Keratinocyte (primary cell): ENCODE measurements at regions not wholly inside any gene's neighbourhood (a gene's known extent, or its start where the extent isn't known, plus 50 kb on each side); places are given as distances from the start of the nearest gene placed in this dataset.

Experiments used
- EZH2 ChIP-seq: IDR thresholded peaks from one replicate; pipeline ENCODE4 v1.6.1; 2012; ENCODE audit warnings: inconsistent platforms, mild to moderate bottlenecking, low read length, moderate library complexity
- TF ChIP-seq, protein P1 (sequence below), 3 experiments: IDR thresholded peaks in 1 of 3; conservative IDR thresholded peaks in 1 of 3; optimal IDR thresholded peaks in 1 of 3; 2 replicates in 2 of 3; 3 replicates in 1 of 3; pipeline versions ENCODE3 to v1.5.1; 2011; ENCODE audit warnings: low read length in 3 of 3, mild to moderate bottlenecking in 3 of 3, moderate library complexity in 2 of 3, control low read depth in 1 of 3, inconsistent platforms in 1 of 3; ENCODE audit not compliant: insufficient read depth in 2 of 3; ENCODE audit errors: extremely low read depth in 1 of 3

DNA sequence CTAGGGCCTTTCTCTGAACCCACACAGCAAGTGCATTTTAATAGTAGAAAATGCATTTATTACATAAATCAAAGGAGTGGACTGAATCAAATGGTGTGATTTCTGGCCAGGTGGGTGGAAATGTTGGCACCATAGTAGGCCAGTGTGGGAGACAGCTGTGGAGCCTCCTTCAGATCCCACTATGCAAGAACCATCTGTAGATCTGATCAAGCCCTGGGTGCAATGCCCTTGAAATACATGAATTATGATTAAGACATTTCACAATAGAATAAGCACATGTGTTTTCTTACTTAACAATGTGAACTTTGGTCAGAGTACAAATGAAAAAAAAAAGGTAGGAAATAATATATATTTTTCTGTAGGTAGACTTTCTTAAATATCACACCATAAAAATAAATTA is 204.3 kb downstream of the PCDH7 start:
- TF ChIP-seq, protein P1, sequence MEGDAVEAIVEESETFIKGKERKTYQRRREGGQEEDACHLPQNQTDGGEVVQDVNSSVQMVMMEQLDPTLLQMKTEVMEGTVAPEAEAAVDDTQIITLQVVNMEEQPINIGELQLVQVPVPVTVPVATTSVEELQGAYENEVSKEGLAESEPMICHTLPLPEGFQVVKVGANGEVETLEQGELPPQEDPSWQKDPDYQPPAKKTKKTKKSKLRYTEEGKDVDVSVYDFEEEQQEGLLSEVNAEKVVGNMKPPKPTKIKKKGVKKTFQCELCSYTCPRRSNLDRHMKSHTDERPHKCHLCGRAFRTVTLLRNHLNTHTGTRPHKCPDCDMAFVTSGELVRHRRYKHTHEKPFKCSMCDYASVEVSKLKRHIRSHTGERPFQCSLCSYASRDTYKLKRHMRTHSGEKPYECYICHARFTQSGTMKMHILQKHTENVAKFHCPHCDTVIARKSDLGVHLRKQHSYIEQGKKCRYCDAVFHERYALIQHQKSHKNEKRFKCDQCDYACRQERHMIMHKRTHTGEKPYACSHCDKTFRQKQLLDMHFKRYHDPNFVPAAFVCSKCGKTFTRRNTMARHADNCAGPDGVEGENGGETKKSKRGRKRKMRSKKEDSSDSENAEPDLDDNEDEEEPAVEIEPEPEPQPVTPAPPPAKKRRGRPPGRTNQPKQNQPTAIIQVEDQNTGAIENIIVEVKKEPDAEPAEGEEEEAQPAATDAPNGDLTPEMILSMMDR (optimal IDR thresholded peaks at IDR 0.05 in 1 of 3, IDR thresholded peaks at IDR 0.05 in 1 of 3, conservative IDR thresholded peaks at IDR 0.05 in 1 of 3; ENCODE audit: extremely low read depth in 1 of 3, insufficient read depth in 2 of 3, low read length in 3 of 3): no peak
- TF ChIP-seq EZH2: no peak
